DOHH2 (cell line): ENCODE measurements at regions not wholly inside any gene's neighbourhood (a gene's known extent, or its start where the extent isn't known, plus 50 kb on each side); places are given as distances from the start of the nearest gene placed in this dataset.

Experiments used
- CTCF ChIP-seq: fragments of 200-600 bp; sonication (generic); IDR thresholded peaks from one replicate; pipeline ENCODE4 v1.5.1; 2014; ENCODE audit warnings: antibody characterized with exemption, mild to moderate bottlenecking, low read depth, low read length; ENCODE audit not compliant: poor library complexity, severe bottlenecking
- EZH2phosphoT487 ChIP-seq: fragments of 200-600 bp; sonication (generic); IDR thresholded peaks from 2 replicates; pipeline ENCODE4 v1.6.1; 2017; ENCODE audit warnings: borderline replicate concordance, mild to moderate bottlenecking, antibody characterized with exemption, low read length, moderate library complexity, mixed read lengths

GRCh38 chr2:6626401-6627012, 239.2 kb downstream of the CMPK2 start:
- no peak for TF ChIP-seq EZH2phosphoT487
- no peak for TF ChIP-seq CTCF
